SW 1271 (cell line): ENCODE measurements at regions not wholly inside any gene's neighbourhood (a gene's known extent, or its start where the extent isn't known, plus 50 kb on each side); places are given as distances from the start of the nearest gene placed in this dataset.

Source experiments
- DNase-seq, 2 experiments: peaks; one replicate each; lab custom pipeline; 2025; lab: John Stamatoyannopoulos, UW

DNA sequence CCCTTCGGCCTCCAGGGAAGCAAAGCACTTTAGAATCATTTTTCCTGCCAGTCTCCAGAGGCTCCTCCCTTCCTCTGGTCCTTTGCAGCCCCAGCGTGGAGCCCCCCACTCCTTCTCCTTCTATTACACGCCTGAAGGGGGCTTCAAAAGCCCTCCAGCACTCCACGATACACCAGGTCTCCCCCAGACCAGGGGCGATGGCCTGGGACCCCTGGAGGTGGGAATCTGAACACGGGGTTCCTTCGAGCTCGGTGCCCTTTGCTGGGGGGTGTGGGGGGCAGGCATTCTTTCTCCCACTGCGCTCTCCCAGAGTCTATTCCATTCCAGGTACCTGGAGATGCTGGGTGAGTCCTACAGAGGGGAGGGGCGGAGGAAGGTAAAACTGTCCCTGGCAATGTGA, 97.6 kb downstream of the HMX1 start:
- DNase-seq: no peak

GRCh38 chr4:8773124-8773931, 98.3 kb downstream of the HMX1 start:
- no peak for DNase-seq

DNA sequence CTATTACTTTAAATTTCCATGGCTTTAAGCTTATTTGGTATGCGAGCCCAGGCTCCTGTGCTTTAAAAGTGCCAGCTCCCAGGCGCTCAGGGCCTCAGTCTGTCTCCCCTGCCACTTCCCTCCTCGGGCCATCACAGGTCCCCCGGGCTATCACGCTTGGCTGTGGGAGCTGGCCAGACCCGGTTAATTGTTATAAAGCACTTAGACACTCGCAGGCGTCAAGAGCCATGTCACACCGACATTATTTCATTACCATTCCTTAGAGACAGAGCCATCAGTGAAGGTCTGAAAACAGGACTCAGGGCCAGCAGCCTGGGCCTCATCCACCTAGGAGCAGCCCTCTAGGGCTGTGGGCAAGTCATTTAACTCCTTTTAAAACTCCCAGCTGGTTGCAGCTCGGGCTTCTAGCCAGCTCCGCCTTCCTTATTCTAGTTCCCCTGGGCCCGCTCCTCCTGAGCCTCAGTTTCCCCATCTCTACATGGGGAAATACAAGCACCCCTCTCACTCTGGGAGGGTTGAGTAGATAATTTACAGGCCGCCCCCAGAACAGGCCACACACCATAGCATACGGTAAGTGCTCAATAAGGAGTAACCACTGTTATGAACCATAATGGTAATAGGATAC, 99.0 kb downstream of the HMX1 start:
- DNase-seq: no peak

GRCh38 chr4:8771666-8772065, 100.0 kb downstream of the HMX1 start:
- no peak for DNase-seq

DNA sequence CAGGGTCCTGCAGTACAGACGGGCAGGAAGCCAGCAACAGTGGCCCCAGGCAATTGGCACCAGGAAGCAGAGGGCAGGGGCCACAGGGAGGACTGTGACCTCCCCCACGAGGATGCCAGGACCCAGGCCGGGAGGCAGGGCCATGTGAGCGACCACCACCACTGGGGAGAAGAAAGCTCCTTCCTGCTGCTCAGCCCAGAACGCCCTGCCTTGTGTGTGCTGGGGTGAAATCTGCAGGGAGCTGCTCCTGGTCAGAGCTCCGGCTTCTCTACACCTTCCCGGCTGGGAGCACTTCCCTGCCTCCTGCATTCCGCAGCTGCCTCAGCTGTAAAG, 100.4 kb downstream of the HMX1 start:
- no peak for DNase-seq

GRCh38 chr4:8770518-8771257, 101.0 kb downstream of the HMX1 start:
- no peak for DNase-seq

GRCh38 chr4:8769645-8770517, 101.8 kb downstream of the HMX1 start:
- DNase-seq: no peak

- no peak for DNase-seq
Measured at GRCh38 chr4:8768357-8768999, 103.2 kb downstream of the HMX1 start.

GRCh38 chr4:8766610-8767009, 105.0 kb downstream of the HMX1 start:
- no peak for DNase-seq

DNA sequence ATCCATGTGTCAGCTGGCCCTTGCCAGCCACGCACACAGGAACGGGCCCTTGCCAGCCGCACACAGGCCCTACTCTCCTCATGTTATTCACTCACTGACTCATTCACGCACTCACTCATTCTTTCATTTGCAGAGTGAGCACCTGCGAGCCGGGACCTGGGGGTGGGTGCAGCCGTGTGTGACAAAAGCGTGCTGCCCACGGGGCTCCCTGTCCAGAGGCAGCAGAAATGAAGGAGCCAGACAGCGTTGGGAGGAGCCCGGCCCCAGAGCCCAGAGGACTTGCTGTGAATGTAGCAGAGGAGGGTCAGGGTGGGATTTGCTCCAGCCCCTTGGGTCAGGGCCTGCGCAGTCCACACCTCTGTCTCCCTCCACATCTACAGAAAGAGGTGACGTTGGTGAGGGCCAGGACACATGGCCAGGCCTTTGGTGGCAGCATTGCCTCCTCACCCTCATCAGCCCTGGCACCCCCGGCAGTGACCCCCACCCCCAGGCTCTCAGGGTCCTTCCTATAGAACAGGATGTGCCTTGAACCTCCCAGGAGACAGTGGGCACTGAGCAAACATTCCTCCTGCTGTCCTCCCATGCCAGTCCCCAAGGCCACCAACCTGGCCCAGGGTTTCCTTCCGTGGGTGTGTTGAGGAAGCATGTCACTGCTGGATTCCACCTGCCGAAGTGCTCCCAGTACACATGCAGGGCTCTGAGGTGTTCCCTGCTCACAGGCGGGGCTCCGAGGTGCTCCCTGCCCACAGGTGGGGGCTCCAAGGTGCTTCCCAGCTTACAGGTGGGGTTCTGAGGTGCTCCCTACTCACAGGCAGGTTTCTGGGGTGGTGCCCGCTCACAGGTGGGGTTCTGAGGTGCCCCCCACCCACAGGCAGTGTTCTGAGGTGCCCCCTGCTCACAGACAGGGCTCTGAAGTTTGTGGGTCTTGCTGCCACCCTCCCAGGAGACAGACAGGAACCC, 105.7 kb downstream of the HMX1 start:
- no peak for DNase-seq

- no peak for DNase-seq
Measured at GRCh38 chr4:8765084-8765483, 106.6 kb downstream of the HMX1 start.

GRCh38 chr4:8763966-8764901, 107.4 kb downstream of the HMX1 start:
- DNase-seq: no peak

DNA sequence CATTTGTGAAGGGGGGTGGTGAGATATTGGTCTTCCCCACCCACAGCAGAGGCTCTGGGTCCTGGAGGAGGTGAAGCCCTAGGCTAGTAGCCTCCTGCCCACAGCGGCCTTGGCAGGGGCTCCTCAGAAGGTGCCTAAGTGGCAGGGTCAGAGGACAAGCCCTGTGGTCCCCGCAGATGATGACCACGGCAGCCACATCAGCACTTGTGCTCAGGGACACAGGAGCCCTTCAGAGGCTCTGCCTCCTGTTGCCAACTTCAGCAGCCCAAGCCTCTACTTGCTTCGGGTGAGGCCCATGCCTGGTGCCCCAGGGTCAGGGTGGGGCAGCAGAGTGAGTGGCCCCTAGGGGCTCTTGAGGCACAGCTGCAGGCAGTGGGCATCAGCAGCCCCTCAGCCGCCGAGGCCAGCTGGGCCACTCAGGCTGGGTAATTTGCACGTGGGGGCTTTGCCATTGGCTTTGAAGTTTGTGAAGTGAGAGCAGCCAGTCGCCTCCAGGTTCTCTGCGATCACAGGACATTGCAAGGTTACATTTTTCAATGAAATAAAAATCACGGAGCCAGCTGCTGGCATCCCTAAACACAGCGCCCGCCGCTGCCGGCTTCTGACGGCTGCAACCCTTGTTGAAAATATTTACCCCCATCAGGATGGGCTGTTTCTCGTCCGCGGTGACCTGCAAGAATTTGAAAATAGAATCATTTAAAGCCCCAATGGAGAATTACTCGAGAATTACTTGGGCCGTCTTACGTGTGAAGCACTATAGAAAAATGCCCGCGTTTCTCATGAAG, 108.5 kb downstream of the HMX1 start:
- no peak for DNase-seq

DNA sequence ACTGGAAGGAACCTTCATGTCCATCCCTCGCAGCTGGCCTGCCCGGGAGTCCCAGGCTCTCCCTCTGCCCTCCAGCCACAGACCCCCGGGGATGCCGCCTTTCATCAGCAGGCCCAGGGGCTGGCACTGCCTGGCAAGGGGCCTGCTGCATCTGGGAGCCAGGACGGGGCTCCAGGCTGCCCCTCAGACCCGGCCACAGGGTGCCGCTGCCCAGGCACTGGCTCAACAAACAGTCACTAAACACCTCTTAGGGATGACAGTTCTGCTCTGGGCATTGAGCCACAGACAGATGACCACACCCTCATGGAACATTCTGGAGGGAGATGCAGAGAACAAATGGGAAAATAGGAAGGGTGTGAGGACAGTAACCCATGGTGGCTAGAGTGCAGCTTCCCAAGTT, 109.3 kb downstream of the HMX1 start:
- DNase-seq: no peak

DNA sequence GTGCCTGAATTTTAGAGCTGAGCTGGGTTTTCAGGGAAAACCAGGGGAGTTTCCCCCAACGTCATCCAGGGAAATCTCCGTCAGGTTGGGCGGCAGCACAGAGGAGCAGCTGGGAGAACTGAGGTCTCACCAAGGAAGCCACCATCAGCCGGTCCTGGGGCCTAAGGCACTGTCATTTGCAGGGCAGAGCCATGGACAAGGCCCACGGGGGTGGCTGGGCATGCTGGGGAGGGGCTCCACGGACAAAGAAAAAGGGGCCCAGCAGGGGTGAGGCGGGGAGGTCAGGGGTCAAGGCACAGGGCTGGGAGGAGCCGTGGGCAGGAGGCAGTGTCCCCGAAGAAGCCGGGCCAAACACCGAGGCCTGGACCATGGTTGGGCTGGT, 109.8 kb downstream of the HMX1 start:
- no peak for DNase-seq

GRCh38 chr4:8761167-8761823, 110.3 kb downstream of the HMX1 start:
- no peak for DNase-seq

DNA sequence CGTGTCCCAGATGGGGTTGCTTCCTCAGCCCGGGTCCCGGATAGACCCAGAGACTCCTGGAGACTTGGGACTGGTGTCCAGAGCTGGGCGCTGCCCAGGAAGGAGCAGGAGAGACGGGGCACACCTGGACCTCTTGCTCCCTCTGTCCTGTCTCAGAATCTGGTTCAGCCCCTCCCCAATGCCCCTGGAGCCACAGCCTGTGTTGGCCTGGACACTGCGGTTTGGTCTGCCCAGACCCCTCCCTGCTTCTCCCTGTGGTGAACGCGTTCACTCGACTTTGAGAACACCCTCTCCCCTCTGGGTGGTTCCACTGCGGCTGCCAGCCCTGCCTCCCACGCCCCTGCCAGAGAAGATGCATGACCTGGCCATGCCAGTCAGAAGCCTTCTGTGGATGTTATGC, 111.1 kb downstream of the HMX1 start:
- DNase-seq: no peak

GRCh38 chr4:8759987-8760386, 111.7 kb downstream of the HMX1 start:
- DNase-seq: no peak
